COR-L47 (cell line): ENCODE measurements at regions not wholly inside any gene's neighbourhood (a gene's known extent, or its start where the extent isn't known, plus 50 kb on each side); places are given as distances from the start of the nearest gene placed in this dataset.
A peak's percentile ranks its signal among the peaks of the same experiment; 100 is the strongest.

Experiments used
- DNase-seq: peaks from one replicate; lab custom pipeline; 2025; lab: John Stamatoyannopoulos, UW

- peak; percentile 2 for DNase-seq
These were observed 70.9 kb upstream of the N4BP1 start for GRCh38 chr16:48680881-48681280.

DNA sequence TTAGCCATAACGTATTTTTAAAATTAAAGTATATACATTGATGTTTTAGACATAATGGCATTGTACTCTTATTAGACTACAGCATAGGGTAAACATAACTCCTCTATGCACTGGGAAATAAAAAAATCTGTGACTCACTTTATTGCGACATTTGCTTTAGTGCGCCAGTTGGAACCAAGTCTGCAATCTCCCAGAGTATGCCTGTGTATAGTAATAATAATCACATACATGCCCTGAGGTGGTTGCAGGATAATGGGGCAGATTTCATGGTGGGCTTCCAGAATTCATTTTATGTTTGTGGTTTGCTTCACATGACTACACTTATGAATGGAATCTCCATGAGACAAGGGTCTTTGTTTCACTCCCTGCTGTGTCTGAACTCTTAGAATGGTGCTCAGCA, 66.9 kb upstream of the N4BP1 start:
- DNase-seq = no peak

DNA sequence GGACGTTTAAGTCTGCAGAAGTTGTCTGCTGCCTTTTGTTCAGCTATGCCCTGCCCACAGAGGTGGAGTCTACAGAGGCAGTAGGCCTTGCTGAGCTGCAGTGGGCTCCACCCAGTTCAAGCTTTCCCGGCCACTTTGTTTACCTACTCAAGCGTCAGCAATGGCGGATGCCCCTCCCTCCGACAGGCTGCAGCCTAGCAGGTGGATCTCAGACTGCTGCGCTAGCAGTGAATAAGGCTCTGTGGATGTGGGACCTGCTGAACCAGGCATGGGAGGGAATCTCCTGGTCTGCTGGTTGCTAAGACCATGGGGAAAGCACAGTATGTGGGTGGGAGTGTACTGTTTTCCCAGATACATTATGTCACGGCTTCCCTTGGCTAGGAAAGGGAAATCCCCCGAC, 58.2 kb upstream of the N4BP1 start:
- DNase-seq = peak; percentile 41

DNA sequence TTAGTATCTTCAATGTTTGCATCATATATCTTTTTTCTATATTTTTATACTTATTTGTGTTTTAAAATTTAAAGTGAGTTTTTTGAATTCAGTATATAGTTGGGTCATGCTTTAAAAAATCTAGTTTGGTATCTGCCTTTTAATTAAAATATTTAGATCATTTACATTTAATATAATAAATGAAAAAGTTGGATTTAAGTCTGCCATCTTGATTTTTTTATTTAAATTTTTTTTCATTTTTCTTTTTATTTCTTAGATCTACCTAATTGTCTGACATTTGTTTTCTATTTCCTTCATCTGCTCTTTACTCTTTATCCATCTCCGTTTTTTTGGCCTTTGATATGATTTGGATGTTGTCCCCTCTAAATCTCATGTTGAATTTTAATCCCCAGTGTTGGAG, 50.0 kb upstream of the N4BP1 start:
- DNase-seq = no peak
